Stimulated activated CD4-positive, alpha-beta T cell treated with anti-CD3 and anti-CD28 coated beads, Interleukin-4, amount 100 ng/mL, for 4 hours (primary cell): ENCODE measurements at regions not wholly inside any gene's neighbourhood (a gene's known extent, or its start where the extent isn't known, plus 50 kb on each side); places are given as distances from the start of the nearest gene placed in this dataset.
"Not testable (repeated sequence)": the region's sequence is repeated elsewhere in the genome, so short reads cannot be mapped to it uniquely, and the experiment has no call there.

ENCODE experiments used
- DNase-seq, 2 experiments: peaks; one replicate each; pipeline ENCODE4 v3.0.0-alpha.2; 2020

DNA sequence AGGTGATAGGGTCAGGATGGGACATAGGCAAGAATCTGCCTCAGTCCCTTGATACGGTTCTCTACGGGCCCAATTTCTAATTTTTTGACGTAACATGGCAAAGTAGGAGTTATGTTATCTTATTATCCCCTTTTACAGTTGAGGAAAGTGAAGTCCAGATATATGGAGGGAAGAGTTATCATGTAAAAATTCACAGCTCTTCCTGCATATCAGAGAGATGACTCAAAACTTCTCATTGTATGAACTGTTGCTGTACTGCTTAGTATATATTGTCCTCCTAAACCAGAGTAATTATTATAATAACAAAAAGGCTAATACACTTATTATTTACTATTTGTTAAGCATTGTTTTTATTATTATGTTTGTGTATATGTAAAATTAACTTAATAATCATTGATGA is 260.5 kb upstream of the IGFBP7 start:
- no peak for DNase-seq

- DNase-seq: no peak
These were observed 259.3 kb upstream of the IGFBP7 start for GRCh38 chr4:57369446-57369845.

- no peak for DNase-seq
These were observed 254.1 kb upstream of the IGFBP7 start for GRCh38 chr4:57364255-57364654.

DNA sequence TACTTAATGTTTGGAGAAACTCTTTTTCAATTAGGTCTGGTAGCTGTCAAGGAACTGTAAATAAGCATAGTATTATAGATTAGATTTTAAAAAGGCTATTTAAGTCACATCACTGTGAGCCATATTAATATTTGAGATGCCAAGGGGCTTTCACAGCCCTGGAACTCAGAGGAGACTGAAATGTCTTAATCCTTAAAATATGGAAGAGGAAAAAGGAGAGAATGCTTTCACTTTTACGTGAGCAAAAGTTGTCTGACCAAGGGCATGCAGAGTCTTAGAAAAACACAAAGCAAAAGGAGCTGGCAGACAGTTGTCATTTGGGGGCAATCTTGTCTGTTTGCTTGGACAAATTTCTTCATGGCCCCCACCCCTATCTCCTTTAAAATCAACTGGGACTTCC is 253.2 kb upstream of the IGFBP7 start:
- no peak for DNase-seq

DNA sequence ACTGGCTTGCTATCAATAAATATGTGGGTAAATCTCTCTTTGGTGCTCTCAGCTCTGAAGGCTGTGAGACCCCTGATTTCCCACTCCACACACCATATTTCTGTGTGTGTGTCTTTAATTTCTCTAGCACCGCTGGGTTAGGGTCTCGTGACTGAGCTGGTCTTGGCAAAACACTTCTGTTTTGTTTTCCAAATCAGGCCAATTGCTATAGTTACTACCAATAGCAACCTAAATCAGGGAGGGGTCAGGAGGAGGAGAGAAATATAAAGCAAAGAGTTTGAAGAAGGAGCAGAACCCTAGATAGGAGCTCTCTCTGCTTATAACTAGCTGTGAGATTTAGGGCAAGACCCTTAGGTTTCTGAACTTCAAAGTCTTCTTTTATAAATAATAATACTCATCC is 250.5 kb upstream of the IGFBP7 start:
- DNase-seq: no peak

- DNase-seq: no peak
These were observed 245.0 kb upstream of the IGFBP7 start for GRCh38 chr4:57355101-57355665.

DNA sequence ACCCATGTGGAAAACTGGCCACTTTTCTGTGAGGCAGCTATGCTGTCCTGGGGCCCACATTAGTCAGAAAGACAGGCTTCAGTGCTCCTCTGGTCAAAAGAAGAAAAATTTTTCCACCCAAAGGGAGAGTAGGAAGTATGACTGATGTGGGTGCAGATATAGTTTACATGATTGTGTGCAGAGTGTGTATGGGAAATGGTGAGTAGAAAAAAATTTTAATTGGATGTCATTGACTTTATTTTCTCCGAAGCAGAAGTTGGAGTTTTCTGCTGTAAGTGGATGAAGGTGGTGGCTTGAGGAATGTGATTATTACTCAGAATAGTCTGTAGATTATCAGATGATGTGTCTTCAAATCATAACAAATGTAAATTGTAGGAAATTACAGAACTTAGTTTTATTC is 241.5 kb upstream of the IGFBP7 start:
- DNase-seq: no peak

DNA sequence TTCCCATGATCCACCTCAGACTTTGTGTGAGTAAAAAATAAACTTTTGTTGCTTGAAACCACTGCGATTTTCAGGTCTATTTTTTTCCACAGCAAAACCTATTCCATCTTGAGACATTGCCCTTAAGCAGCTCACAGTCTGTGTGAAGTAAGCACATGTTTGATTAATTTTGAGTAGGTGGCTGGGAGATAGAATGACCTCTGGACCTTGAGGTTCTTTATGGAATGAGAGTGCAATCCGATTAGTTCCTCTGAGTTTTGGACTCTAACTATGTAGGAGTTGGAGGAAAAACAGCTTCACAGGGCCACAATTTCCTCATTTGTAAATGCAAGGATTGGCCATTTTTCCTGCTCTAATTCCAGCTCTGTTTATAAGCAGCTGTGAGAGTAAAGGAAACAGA is 234.1 kb upstream of the IGFBP7 start:
- DNase-seq: no peak

- DNase-seq: no peak
These were observed 232.2 kb upstream of the IGFBP7 start for GRCh38 chr4:57342411-57342810.

DNA sequence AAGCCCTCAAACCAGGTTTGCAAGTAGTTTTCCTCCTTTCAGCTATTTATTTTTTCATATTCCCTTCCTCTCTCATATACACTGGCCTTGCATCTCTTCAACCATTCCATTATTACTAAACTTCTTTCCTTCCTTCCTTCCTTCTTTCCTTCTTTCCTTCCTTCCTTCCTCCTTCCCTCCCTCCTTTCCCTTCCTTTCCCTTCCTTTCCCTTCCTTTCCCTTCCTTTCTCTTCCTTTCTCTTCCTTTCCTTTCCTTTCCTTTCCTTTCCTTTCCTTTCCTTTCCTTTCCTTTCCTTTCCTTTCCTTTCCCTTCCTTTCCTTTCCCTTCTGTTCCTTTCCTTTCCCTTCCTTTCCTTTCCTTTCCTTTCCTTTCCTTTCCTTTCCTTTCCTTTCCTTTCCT is 228.7 kb upstream of the IGFBP7 start:
- not testable (repeated sequence) for DNase-seq

DNA sequence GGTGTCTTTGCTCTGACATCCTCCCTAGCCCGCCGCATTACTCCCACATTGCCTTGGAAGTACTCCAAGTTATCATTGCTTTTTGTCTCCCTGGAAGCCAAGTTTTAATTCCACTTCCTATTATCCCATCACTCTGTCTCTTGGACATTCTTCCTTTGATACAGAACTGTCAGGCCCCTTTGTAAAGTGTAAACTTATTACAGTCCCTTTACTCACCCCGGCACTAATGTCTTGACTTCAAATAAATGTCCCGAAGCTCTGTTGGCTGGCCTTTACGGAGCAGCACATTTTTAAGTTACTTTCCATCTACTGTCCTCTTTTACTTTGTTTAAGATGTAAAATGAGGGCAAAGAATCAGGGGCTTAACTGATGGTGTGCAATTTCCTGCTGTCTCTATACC is 223.5 kb upstream of the IGFBP7 start:
- no peak for DNase-seq

- DNase-seq: no peak
These were observed 221.8 kb upstream of the IGFBP7 start for GRCh38 chr4:57331959-57332358.

DNA sequence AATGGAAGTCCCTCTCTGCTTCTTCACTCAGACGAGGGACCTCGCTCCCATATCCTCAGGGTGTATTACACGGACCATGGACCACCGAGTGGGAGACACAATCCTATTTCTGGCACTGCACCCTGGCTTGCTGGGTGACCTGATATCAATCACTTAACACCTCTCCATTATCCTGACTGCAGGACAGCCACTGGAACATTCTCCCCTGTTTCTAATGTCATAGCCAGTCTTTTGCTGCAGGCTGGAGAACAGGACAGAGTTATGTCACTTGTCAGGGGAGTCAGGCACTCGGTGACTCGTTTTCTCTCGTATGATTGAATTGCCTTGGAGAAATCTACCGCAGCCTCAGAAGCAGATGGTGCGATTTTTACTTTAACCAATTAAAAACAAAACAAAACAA is 219.1 kb upstream of the IGFBP7 start:
- no peak for DNase-seq

- DNase-seq: no peak
These were observed 214.6 kb upstream of the IGFBP7 start for GRCh38 chr4:57324673-57325307.

DNA sequence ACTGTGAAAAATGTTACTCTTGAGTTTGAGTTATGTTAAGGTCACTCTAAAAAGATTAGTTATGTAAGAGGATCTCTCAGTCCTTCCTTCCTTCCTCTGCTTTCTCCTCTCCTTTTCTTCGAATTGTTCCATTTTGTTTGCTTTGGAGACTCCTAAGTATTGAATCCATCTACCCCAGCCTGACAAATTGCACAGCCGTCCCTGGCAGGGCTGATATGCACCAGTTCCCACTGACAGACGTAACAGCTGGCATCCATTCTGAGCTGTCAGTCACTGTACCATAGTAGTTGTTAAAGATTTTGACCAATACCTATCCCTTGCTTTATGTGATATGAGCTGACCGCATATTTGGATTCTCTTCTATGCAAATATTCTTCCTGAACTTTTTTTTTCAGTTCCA is 210.7 kb upstream of the IGFBP7 start:
- no peak for DNase-seq

DNA sequence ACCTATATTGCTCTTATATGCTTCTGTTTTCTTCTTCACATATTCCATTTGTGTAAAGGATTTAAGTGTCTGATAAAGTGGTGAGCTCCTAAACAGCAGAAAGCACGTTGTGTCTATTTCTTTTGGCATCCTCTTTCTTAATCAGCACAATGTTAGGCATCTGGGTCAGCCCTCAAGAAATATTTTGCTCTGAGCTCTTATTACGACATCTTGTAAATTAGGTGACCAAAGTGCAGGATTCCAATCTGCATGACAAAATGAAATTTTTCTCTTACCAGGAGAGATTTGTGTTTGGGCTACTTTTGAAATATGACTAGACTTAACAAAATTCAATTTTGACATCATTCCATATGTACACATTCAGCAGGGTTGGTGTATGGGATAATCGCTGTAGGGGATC is 210.0 kb upstream of the IGFBP7 start:
- DNase-seq: no peak

DNA sequence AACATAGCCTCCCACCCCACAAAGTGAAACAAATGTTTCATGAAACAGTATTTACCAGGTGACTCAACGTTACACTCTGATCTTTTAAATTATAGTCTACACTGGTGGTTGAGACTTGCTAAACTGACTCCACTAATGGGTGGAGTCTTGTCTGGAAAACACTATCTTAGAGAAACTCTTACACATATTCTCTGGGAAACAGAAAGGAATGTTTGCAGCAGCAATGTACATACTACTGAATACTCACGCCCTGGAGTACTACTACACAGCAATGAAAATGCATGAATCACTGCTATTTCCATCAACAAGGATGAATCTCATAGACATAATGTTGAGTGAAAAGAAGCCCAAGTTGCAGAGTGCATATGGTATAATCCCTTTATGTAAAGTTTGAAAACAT is 208.5 kb upstream of the IGFBP7 start:
- DNase-seq: no peak

DNA sequence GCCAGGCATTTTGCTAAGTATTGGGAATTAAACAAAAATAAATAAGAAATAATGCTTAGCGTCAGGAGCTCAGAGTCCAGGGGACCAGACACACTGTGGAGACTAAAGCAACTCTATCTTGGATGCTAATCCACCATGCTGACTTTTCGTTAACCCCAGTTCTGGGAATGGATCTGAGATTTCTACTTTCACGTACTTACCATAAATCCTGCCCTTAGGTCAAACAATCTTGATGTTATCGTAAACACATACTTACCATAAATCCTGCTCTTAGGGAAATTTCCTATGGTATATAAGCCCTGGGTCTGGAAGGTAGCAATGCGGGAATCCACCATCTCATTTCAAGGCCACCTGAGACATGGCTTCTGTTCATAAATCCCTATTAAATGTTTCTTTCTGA is 204.5 kb upstream of the IGFBP7 start:
- no peak for DNase-seq

- no peak for DNase-seq
These were observed 202.1 kb upstream of the IGFBP7 start for GRCh38 chr4:57312296-57312695.

- no peak for DNase-seq
These were observed 199.5 kb upstream of the IGFBP7 start for GRCh38 chr4:57309658-57310057.

DNA sequence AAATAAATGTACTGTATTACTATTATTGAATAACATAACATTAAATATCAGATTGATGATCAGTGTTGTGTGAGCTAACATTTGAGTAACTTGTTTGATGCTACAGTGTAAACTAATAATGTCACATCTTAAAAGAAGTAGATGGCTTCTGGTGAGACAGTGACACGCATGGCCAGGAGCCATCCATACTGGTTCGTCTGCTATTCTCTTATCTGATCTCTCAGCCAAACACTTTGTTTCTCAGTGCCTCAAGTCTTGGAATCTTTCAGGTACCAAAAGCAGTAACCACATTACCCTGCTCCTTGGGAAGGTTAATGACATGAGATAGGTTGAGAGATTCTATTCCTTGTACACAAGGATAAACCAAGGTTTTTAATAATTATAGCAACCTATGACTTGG is 198.1 kb upstream of the IGFBP7 start:
- no peak for DNase-seq

DNA sequence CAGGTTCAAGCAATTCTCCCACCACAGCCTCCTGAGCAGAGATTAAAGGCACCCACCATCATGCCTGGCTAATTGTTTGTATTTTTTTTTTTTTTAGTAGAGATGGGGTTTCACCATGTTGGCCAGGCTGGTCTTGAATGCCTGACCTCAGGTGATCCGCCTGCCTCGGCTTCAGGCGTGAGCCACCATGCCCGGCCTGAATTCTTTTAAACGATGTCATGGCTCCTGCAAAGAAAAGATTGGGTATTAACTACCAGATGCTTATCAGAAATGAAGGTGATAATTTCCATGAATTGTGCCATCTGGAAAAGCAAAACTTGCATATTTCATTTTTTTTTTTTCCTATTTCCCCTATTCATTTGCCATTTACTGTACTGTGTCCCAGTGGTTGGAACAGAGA is 195.7 kb upstream of the IGFBP7 start:
- no peak for DNase-seq

- DNase-seq: no peak
These were observed 193.0 kb upstream of the IGFBP7 start for GRCh38 chr4:57303012-57303751.

DNA sequence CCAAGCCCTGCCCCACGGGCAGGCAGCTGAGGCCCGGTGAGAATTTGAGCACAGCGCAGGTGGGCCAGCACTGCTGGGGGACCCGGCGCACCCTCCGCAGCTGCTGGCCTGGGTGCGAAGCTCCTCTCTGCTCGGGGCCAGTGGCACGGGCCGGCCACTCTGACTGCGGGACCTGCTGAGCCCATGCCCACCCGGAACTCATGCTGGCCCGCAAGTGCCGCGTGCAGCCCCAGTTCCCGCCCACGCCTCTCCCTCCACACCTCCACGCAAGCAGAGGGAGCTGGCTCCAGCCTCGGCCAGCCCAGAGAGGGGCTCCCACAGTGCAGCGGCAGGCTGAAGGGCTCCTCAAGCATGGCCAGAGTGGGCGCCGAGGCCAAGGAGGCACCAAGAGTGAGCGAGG is 190.1 kb upstream of the IGFBP7 start:
- DNase-seq: not testable (repeated sequence)

DNA sequence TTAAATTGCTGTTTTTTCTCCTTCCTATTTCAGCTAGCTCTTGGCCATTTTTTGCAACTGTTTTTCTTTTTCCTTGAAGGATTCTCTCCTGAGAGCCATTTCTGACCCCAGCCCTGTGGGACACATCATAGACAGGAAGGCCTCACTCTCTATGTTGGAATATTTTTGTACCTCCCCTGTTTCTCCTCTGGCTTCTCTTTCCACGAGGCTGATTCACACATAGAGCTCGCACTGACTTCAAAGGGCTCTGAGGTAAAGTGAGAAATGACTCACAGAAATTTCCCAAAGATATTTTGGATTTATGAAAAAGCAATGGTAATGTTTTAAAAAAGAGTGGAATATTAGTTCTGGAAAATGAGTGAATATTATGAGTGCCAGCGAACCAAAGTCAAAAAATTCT is 181.7 kb upstream of the IGFBP7 start:
- no peak for DNase-seq
